ENCODE measurements at regions not wholly inside any gene's neighbourhood (a gene's known extent, or its start where the extent isn't known, plus 50 kb on each side); places are given as distances from the start of the nearest gene placed in this dataset.

GRCh38 chr2:139835101-139835500 is 1054.9 kb upstream of the NXPH2 start:
- Histone ChIP-seq H3K36me3 (ENCODE audit: low read length) (no peaks in the 10 kb centered on the region), H2AFZ (ENCODE audit: low read depth, low read length, severe bottlenecking) (no peak overlapping the region), H3K79me2 (ENCODE audit: insufficient read depth, low read length) (no peaks in the 10 kb centered on the region), H3K9me3 (ENCODE audit: insufficient read depth, low read length) (no peaks in the 10 kb centered on the region), H3F3A (ENCODE audit: insufficient read depth) (no peaks in the 10 kb centered on the region), H3K4me2 (ENCODE audit: low read depth, low read length, poor library complexity, severe bottlenecking) (no peak overlapping the region), H4K20me1 (ENCODE audit: low read depth, low read length) (no peaks in the 10 kb centered on the region), H3K9ac (ENCODE audit: low read length) (no peak overlapping the region), H3K9me2 (replicated peaks; ENCODE audit: insufficient read depth, low read length) (no peaks in the 10 kb centered on the region), H3K27me3 (ENCODE audit: low read length) (no peaks in the 10 kb centered on the region), H3K27ac (ENCODE audit: low read depth, low read length) (no peak overlapping the region), H3K4me3 (ENCODE audit: insufficient read depth, low read length, poor library complexity, severe bottlenecking) (no peak overlapping the region)
- TF ChIP-seq EZH2phosphoT487 (conservative IDR thresholded peaks at IDR 0.05; ENCODE audit: low read length) (no peak), CTCF (IDR thresholded peaks at IDR 0.05; ENCODE audit: insufficient read depth, low read length, poor library complexity, severe bottlenecking) (no peak)

DNA sequence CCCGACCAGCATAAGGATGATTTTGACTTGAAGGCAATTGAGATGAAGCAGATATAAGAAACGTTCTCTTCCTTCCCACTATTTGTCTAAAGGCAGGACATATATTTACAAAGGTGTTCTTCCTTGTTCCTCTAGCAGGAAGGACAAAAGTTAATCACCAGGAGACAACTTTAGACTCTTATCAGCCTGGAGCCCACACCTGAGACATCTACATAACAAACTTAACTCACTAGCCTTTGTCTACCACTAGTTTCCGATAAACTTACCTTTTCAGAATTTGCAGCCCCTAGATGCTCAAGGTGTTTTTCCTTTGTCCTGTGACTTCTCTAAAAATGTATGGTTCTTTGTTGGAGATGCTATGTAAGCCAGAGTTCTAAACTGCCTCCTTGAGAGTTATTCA is 1047.8 kb upstream of the NXPH2 start:
- no peaks in the 10 kb centered on the region for H4K20me1 ChIP-seq (ENCODE audit: low read depth, low read length)
- H3K9me3 ChIP-seq (ENCODE audit: insufficient read depth, low read length) = no peaks in the 10 kb centered on the region
- H3K9ac ChIP-seq (ENCODE audit: low read length) = no peak overlapping the region
- no peaks in the 10 kb centered on the region for H3K9me2 ChIP-seq (replicated peaks; ENCODE audit: insufficient read depth, low read length)
- no peak overlapping the region for H3K4me2 ChIP-seq (ENCODE audit: low read depth, low read length, poor library complexity, severe bottlenecking)
- H3K36me3 ChIP-seq (ENCODE audit: low read length) = no peaks in the 10 kb centered on the region
- H3K79me2 ChIP-seq (ENCODE audit: insufficient read depth, low read length) = no peaks in the 10 kb centered on the region
- H3K27me3 ChIP-seq (ENCODE audit: low read length) = no peaks in the 10 kb centered on the region
- no peak overlapping the region for H2AFZ ChIP-seq (ENCODE audit: low read depth, low read length, severe bottlenecking)
- TF ChIP-seq CTCF (IDR thresholded peaks at IDR 0.05; ENCODE audit: insufficient read depth, low read length, poor library complexity, severe bottlenecking) (no peak), EZH2phosphoT487 (conservative IDR thresholded peaks at IDR 0.05; ENCODE audit: low read length) (no peak)
- H3F3A ChIP-seq (ENCODE audit: insufficient read depth) = no peaks in the 10 kb centered on the region
- no peak overlapping the region for H3K27ac ChIP-seq (ENCODE audit: low read depth, low read length)
- no peak overlapping the region for H3K4me3 ChIP-seq (ENCODE audit: insufficient read depth, low read length, poor library complexity, severe bottlenecking)

GRCh38 chr2:139825726-139826125 is 1045.5 kb upstream of the NXPH2 start:
- H3K36me3 ChIP-seq (ENCODE audit: low read length) = no peaks in the 10 kb centered on the region
- H3K79me2 ChIP-seq (ENCODE audit: insufficient read depth, low read length) = no peaks in the 10 kb centered on the region
- no peaks in the 10 kb centered on the region for H3K9me2 ChIP-seq (replicated peaks; ENCODE audit: insufficient read depth, low read length)
- no peak overlapping the region for H3K4me3 ChIP-seq (ENCODE audit: insufficient read depth, low read length, poor library complexity, severe bottlenecking)
- H4K20me1 ChIP-seq (ENCODE audit: low read depth, low read length) = no peaks in the 10 kb centered on the region
- no peak overlapping the region for H2AFZ ChIP-seq (ENCODE audit: low read depth, low read length, severe bottlenecking)
- no peaks in the 10 kb centered on the region for H3K27me3 ChIP-seq (ENCODE audit: low read length)
- H3K27ac ChIP-seq (ENCODE audit: low read depth, low read length) = no peak overlapping the region
- H3K9me3 ChIP-seq (ENCODE audit: insufficient read depth, low read length) = no peaks in the 10 kb centered on the region
- H3K9ac ChIP-seq (ENCODE audit: low read length) = no peak overlapping the region
- H3F3A ChIP-seq (ENCODE audit: insufficient read depth) = no peaks in the 10 kb centered on the region
- TF ChIP-seq EZH2phosphoT487 (conservative IDR thresholded peaks at IDR 0.05; ENCODE audit: low read length) (no peak), CTCF (IDR thresholded peaks at IDR 0.05; ENCODE audit: insufficient read depth, low read length, poor library complexity, severe bottlenecking) (no peak)
- no peak overlapping the region for H3K4me2 ChIP-seq (ENCODE audit: low read depth, low read length, poor library complexity, severe bottlenecking)
